RWPE1 (cell line): ENCODE measurements at regions not wholly inside any gene's neighbourhood (a gene's known extent, or its start where the extent isn't known, plus 50 kb on each side); places are given as distances from the start of the nearest gene placed in this dataset.

ENCODE experiments used
- CTCF ChIA-PET: fragments of 350-600 bp; sonication (Branson Sonifier 250); formaldehyde crosslinking; extraction: SDS; loops from one replicate; lab custom pipeline; 2021; lab: Yijun Ruan, JAX
- POLR2A ChIA-PET: fragments of 400-600 bp; formaldehyde crosslinking; extraction: SDS; loops from one replicate; lab custom pipeline; 2020; ENCODE audit warnings: antibody characterized with exemption; ENCODE audit not compliant: low non-redundant PET; lab: Yijun Ruan, JAX
- DNase-seq: peaks from one replicate; pipeline ENCODE4 v3.0.0; 2012; ENCODE audit warnings: low spot score
- H3K27ac ChIP-seq: fragments of 450-650 bp; 2 replicates; pipeline ENCODE4 v1.5.1; 2017
- TF ChIP-seq, protein P1 (sequence below): fragments of 450-650 bp; conservative IDR thresholded peaks from 2 replicates; pipeline ENCODE4 v1.5.1; 2017; ENCODE audit warnings: low read depth, mild to moderate bottlenecking

DNA sequence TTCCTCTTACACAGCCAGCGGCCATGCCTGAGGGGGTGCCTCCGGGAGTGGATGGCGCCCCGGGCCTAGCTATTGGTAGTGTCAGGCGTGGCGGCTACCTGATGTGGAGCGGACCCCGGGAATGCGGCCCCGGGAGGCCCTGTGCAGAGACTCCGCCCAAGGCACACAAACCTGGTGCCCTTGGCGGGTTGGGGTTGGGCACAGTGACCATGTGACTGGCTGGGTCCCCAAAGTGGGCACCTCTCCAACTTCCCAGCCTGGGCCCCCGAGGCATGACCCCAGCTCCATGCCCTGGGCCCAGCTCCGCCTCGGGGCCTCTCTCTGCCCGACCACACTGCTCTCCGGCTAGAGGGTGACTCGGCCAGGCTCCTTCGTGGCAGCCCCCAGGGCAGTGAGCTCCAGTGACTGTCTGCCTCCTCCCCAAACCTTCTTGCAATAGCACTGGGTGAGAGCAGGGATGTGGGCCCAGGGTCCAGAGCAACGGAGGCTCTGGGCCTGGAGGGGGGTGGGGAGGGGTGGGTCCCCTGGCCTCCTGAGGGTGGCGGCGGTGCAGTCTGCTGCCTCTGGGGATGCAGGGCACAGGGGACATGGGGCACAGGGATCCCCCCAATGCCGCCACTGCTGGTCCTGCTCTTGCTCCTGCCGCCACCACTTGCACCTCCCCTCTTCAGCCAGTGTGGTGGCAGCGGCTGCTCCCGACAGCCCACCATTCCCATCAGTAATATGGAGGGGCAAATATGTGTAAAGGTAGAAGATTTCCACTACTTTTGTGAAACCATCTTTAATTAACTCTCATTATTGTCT lies 942.9 kb upstream of the EPHA7 start:
- ChIA-PET POLR2A (no interaction called here), CTCF (no interaction called here)

DNA sequence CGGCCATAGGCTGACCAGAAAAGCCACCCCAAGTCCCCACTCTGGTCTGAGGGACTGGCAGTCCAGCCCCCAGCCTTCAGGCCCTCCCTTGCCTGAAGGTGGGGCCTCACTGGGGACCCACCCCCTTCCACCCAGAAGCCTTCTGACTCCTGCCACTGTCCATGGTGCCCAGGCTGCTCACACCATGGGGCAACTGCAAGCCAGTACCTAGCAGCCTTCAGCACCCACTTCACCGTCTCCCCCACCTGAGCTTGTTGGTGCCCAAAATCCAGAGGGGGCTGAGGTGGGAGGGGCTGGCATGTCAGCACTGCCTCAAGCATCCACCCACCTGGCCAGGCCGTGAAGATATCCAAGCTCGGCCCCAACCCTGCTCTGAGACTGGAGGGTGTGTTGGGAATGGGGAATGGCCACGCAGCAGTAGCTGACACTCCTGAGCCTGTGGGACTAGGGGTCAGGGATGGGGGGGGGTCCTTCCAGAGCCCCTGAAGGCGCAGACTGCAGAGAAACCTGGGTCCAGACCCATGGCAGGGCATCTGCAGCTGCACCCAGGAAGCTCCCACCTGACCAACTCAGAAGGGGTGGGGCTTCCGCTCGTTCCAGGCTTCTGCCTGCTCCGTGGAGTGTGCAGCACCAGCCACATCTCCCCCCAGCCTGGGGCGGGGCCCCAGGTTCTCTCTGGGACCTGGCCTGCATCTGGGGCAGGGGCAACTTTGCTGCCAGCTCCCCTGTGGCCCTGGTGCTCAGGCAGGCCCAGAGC lies 942.1 kb upstream of the EPHA7 start:
- POLR2A ChIA-PET, result no interaction called here
- DNase-seq, result no peak
- H3K27ac ChIP-seq, result no peak overlapping the region
- TF ChIP-seq, protein P1, sequence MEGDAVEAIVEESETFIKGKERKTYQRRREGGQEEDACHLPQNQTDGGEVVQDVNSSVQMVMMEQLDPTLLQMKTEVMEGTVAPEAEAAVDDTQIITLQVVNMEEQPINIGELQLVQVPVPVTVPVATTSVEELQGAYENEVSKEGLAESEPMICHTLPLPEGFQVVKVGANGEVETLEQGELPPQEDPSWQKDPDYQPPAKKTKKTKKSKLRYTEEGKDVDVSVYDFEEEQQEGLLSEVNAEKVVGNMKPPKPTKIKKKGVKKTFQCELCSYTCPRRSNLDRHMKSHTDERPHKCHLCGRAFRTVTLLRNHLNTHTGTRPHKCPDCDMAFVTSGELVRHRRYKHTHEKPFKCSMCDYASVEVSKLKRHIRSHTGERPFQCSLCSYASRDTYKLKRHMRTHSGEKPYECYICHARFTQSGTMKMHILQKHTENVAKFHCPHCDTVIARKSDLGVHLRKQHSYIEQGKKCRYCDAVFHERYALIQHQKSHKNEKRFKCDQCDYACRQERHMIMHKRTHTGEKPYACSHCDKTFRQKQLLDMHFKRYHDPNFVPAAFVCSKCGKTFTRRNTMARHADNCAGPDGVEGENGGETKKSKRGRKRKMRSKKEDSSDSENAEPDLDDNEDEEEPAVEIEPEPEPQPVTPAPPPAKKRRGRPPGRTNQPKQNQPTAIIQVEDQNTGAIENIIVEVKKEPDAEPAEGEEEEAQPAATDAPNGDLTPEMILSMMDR, result no peak
- CTCF ChIA-PET, result no interaction called here

More for the DNA sequence above, 942.9 kb upstream of the EPHA7 start:
- H3K27ac ChIP-seq, result no peak overlapping the region
- TF ChIP-seq, protein P1, result no peak
- DNase-seq, result no peak

DNA sequence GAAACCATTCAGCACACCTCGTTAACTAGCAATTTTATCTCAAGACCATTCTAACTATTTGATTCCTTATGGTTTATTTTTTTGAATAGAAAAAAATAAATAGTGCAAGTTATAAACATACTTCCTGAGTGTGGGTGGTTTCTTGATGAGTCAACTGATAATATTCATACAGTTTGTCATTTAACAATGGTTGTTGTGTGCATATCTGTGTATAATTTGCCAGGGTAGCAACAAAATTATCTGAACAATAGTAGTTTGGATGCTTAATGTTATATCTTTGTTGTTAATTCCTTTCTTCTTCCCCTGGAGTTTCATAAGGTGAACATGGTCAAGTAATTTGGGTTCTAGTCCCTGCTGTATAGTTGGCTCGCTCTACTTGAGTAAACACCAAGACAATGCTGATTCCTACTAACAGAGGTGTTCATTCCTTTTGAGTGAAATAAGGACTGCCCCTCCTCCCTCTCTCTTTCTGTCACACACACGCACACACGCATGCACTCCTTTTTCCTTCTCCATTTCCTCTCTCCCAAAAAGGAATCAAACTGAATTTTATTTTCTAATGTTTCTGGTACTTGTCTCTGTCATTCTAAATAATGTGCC lies 938.1 kb upstream of the EPHA7 start:
- no peak overlapping the region for H3K27ac ChIP-seq
- ChIA-PET POLR2A (no interaction called here), CTCF (no interaction called here)
- no peak for DNase-seq
- TF ChIP-seq, protein P1, result no peak

DNA sequence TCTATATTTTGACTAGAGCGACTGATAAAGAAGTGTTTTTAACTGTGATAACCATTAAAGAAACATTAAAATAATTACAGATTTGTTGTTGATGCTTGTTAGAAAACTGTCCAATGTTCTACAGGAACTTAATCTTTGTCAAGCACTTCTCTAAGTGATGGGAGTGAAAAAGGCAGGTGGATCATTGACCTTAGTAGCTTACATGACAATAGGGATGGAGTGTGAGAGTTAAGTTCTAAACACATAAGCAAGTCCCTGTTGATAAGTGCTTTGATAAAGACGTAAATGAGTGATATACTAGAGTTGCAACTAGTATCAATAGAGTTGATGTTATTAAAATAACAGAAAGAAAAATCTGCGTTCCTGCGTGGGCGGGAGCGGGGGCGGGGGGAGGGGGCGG lies 931.5 kb upstream of the EPHA7 start:
- ChIA-PET CTCF (no interaction called here), POLR2A (no interaction called here)
- TF ChIP-seq, protein P1, result no peak
- H3K27ac ChIP-seq, result no peak overlapping the region
- DNase-seq, result no peak

DNA sequence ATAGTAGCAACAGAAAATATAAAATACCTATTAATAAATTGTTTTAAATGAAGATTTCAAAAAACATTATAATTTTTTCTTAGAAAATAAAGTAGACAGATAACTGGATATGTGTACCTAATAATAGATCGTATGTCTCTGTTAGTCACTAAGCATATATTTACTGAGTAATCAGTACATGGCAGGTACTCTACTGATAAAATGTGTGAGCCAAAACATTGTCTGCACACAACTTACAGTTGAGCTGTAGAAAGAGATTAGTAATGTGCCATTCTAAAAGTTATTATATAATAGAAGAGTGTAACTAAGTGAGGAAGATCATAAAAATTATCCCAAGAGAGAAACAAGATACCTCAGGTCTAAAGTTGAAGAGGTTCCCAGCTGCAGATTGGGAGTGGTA lies 929.9 kb upstream of the EPHA7 start:
- CTCF ChIA-PET, result no interaction called here
- H3K27ac ChIP-seq, result no peak overlapping the region
- POLR2A ChIA-PET, result no interaction called here
- TF ChIP-seq, protein P1, result no peak
- DNase-seq, result no peak

DNA sequence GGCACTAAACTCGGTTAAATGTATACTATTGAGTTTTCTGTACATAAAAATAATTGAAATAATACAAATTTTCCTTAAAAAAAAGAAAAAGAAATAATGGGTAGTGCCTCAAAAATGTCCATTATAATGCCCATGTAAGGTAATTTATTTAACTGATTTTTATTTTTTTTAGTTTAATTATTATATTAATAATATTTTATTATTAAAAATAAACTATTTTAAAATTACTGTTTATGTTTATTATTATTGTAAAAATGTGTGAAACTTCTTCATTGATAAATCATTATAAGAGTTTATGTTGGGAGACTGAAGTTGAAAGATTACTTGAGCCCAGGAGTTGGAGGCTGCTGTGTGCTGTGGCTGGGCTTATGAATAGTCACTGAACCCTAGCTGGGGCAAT lies 925.5 kb upstream of the EPHA7 start:
- no peak for DNase-seq
- H3K27ac ChIP-seq, result no peak overlapping the region
- ChIA-PET POLR2A (no interaction called here), CTCF (no interaction called here)
- TF ChIP-seq, protein P1, result no peak
